CD4-positive, CD25-positive, alpha-beta regulatory T cell (primary cell): ENCODE measurements at regions not wholly inside any gene's neighbourhood (a gene's known extent, or its start where the extent isn't known, plus 50 kb on each side); places are given as distances from the start of the nearest gene placed in this dataset.
"Not testable (repeated sequence)": the region's sequence is repeated elsewhere in the genome, so short reads cannot be mapped to it uniquely, and the experiment has no call there.

Experiments
- ATAC-seq, 2 donors: fragments of 150-1000 bp; cut with Tn5 transposase; one replicate each; pipeline ENCODE4 v1.10.0; 2021; ENCODE audit warnings: low read depth in 2 of 2, moderate number of reproducible peaks in 2 of 2, moderate library complexity in 1 of 2
- DNase-seq, 3 donors: peaks; one replicate each; pipeline versions ENCODE4 v3.0.0 to v3.0.0-alpha.2; 2012 to 2022; ENCODE audit warnings: mixed read lengths in 1 of 3
- H3K27ac ChIP-seq: one replicate; pipeline ENCODE4 v1.7.0; 2013; ENCODE audit warnings: mild to moderate bottlenecking, low read length; ENCODE audit not compliant: insufficient read depth, poor library complexity, severe bottlenecking
- H3K27me3 ChIP-seq: one replicate; pipeline ENCODE4 v1.7.0; 2013; ENCODE audit warnings: low read length; ENCODE audit not compliant: control insufficient read depth, insufficient read depth
- H3K36me3 ChIP-seq: one replicate; pipeline ENCODE4 v1.7.0; 2013; ENCODE audit warnings: mild to moderate bottlenecking, low read length, moderate library complexity; ENCODE audit not compliant: control insufficient read depth, insufficient read depth
- H3K4me1 ChIP-seq: 2 replicates; pipeline ENCODE4 v1.7.0; 2013; ENCODE audit warnings: mild to moderate bottlenecking, low read length; ENCODE audit not compliant: insufficient read depth, control insufficient read depth, poor library complexity, severe bottlenecking
- H3K4me3 ChIP-seq: one replicate; pipeline ENCODE4 v1.7.0; 2013; ENCODE audit warnings: low read depth, mild to moderate bottlenecking, low read length, moderate library complexity
- H3K9me3 ChIP-seq, 2 experiments: 1 replicate in 1 of 2; 2 replicates in 1 of 2; pipeline ENCODE4 v1.7.0; 2013; ENCODE audit warnings: low read length in 2 of 2, mild to moderate bottlenecking in 1 of 2, moderate library complexity in 1 of 2; ENCODE audit not compliant: control insufficient read depth in 2 of 2
- H3K27ac Mint-ChIP-seq, 3 donors: one replicate each; pipeline ENCODE4 v1.8.0; 2020 to 2022; ENCODE audit warnings: mild to moderate bottlenecking in 3 of 3, mixed read lengths in 3 of 3, moderate library complexity in 2 of 3
- H3K27me3 Mint-ChIP-seq: one replicate; pipeline ENCODE4 v1.8.0; 2022; ENCODE audit warnings: mild to moderate bottlenecking, mixed read lengths
- H3K36me3 Mint-ChIP-seq: one replicate; pipeline ENCODE4 v1.8.0; 2020; ENCODE audit warnings: mixed read lengths
- H3K4me1 Mint-ChIP-seq, 4 donors: one replicate each; pipeline ENCODE4 v1.8.0; 2020 to 2022; ENCODE audit warnings: mixed read lengths in 4 of 4, mild to moderate bottlenecking in 1 of 4
- H3K4me3 Mint-ChIP-seq, 4 donors: one replicate each; pipeline ENCODE4 v1.8.0; 2020 to 2022; ENCODE audit warnings: mild to moderate bottlenecking in 4 of 4, mixed read lengths in 4 of 4, moderate library complexity in 3 of 4
- H3K9me3 Mint-ChIP-seq, 7 donors: one replicate each; pipeline ENCODE4 v1.8.0; 2020 to 2022; ENCODE audit warnings: mixed read lengths in 7 of 7, mild to moderate bottlenecking in 3 of 7, moderate library complexity in 2 of 7

GRCh38 chr2:17460371-17461086, 57.7 kb downstream of the RAD51AP2 start:
- no peak overlapping the region for H3K27ac Mint-ChIP-seq
- no peaks in the 10 kb centered on the region for H3K36me3 Mint-ChIP-seq
- H3K4me3 Mint-ChIP-seq, result no peak overlapping the region
- H3K27ac ChIP-seq, result no peak overlapping the region
- ATAC-seq (no peak), DNase-seq (no peak)
- no peaks in the 10 kb centered on the region for H3K36me3 ChIP-seq
- H3K27me3 ChIP-seq, result no peaks in the 10 kb centered on the region
- H3K4me3 ChIP-seq, result no peak overlapping the region
- H3K4me1 Mint-ChIP-seq, result no peaks in the 10 kb centered on the region
- H3K9me3 Mint-ChIP-seq, result peaks cover 0 to 5% (median 2%) of the 10 kb centered on the region in 7 donors
- H3K27me3 Mint-ChIP-seq, result no peaks in the 10 kb centered on the region
- no peaks in the 10 kb centered on the region for H3K4me1 ChIP-seq
- peaks cover 0 to 2% of the 10 kb centered on the region in 2 experiments for H3K9me3 ChIP-seq

GRCh38 chr2:17455343-17455742, 62.9 kb downstream of the RAD51AP2 start:
- DNase-seq (no peak), ATAC-seq (no peak)
- Mint-ChIP-seq H3K36me3 (no peaks in the 10 kb centered on the region), H3K9me3 (peaks cover 0 to 3% (median 2%) of the 10 kb centered on the region in 7 donors), H3K27me3 (no peaks in the 10 kb centered on the region), H3K4me1 (no peaks in the 10 kb centered on the region), H3K4me3 (peak overlapping the region in 1 of 4 donors; percentile 7), H3K27ac (no peak overlapping the region)
- no peaks in the 10 kb centered on the region for H3K27me3 ChIP-seq
- H3K27ac ChIP-seq, result no peak overlapping the region
- H3K9me3 ChIP-seq, result no peaks in the 10 kb centered on the region
- H3K4me3 ChIP-seq, result no peak overlapping the region
- no peaks in the 10 kb centered on the region for H3K4me1 ChIP-seq
- no peaks in the 10 kb centered on the region for H3K36me3 ChIP-seq

GRCh38 chr2:17446191-17446590, 72.0 kb downstream of the RAD51AP2 start:
- not testable (repeated sequence) for H3K27me3 ChIP-seq, H3K4me1 ChIP-seq, H3K36me3 Mint-ChIP-seq, H3K4me3 Mint-ChIP-seq, H3K36me3 ChIP-seq, ATAC-seq, H3K27me3 Mint-ChIP-seq, H3K27ac Mint-ChIP-seq, DNase-seq, H3K4me3 ChIP-seq, H3K9me3 ChIP-seq, H3K4me1 Mint-ChIP-seq, H3K27ac ChIP-seq
- peaks cover 2 to 20% (median 7%) of the 10 kb centered on the region in 7 donors for H3K9me3 Mint-ChIP-seq

GRCh38 chr2:17445744-17446143, 72.5 kb downstream of the RAD51AP2 start:
- no peaks in the 10 kb centered on the region for H3K27me3 ChIP-seq
- Mint-ChIP-seq H3K27me3 (no peaks in the 10 kb centered on the region), H3K4me3 (no peak overlapping the region), H3K4me1 (no peaks in the 10 kb centered on the region), H3K36me3 (no peaks in the 10 kb centered on the region), H3K9me3 (peaks cover under 1 to 19% (median 7%) of the 10 kb centered on the region in 7 donors), H3K27ac (no peak overlapping the region)
- no peak for DNase-seq
- H3K27ac ChIP-seq, result no peak overlapping the region
- H3K4me1 ChIP-seq, result no peaks in the 10 kb centered on the region
- H3K9me3 ChIP-seq, result no peaks in the 10 kb centered on the region
- ATAC-seq, result no peak
- no peak overlapping the region for H3K4me3 ChIP-seq
- no peaks in the 10 kb centered on the region for H3K36me3 ChIP-seq

- Mint-ChIP-seq H3K27ac (no peak overlapping the region), H3K4me1 (no peaks in the 10 kb centered on the region), H3K27me3 (no peaks in the 10 kb centered on the region), H3K9me3 (peaks cover 0 to 13% (median 7%) of the 10 kb centered on the region in 7 donors), H3K4me3 (no peak overlapping the region), H3K36me3 (no peaks in the 10 kb centered on the region)
- H3K4me1 ChIP-seq, result no peaks in the 10 kb centered on the region
- ATAC-seq (no peak), DNase-seq (no peak)
- H3K27ac ChIP-seq, result no peak overlapping the region
- no peaks in the 10 kb centered on the region for H3K36me3 ChIP-seq
- H3K9me3 ChIP-seq, result no peaks in the 10 kb centered on the region
- no peaks in the 10 kb centered on the region for H3K27me3 ChIP-seq
- H3K4me3 ChIP-seq, result no peak overlapping the region
These were observed 75.9 kb downstream of the RAD51AP2 start for GRCh38 chr2:17442334-17442733.

GRCh38 chr2:17441790-17442189, 76.5 kb downstream of the RAD51AP2 start:
- DNase-seq (no peak), ATAC-seq (no peak)
- H3K4me3 Mint-ChIP-seq, result no peak overlapping the region
- Histone ChIP-seq H3K27me3 (no peaks in the 10 kb centered on the region), H3K4me1 (no peaks in the 10 kb centered on the region), H3K9me3 (no peaks in the 10 kb centered on the region), H3K36me3 (no peaks in the 10 kb centered on the region), H3K4me3 (no peak overlapping the region), H3K27ac (no peak overlapping the region)
- no peaks in the 10 kb centered on the region for H3K36me3 Mint-ChIP-seq
- no peaks in the 10 kb centered on the region for H3K4me1 Mint-ChIP-seq
- H3K27me3 Mint-ChIP-seq, result no peaks in the 10 kb centered on the region
- peaks cover 0 to 13% (median 7%) of the 10 kb centered on the region in 7 donors for H3K9me3 Mint-ChIP-seq
- no peak overlapping the region for H3K27ac Mint-ChIP-seq

- ATAC-seq (no peak), DNase-seq (no peak)
- Mint-ChIP-seq H3K4me3 (no peak overlapping the region), H3K36me3 (no peaks in the 10 kb centered on the region), H3K27me3 (no peaks in the 10 kb centered on the region), H3K4me1 (no peaks in the 10 kb centered on the region), H3K27ac (no peak overlapping the region), H3K9me3 (peaks cover 0 to 12% (median 5%) of the 10 kb centered on the region in 7 donors)
- Histone ChIP-seq H3K4me3 (no peak overlapping the region), H3K4me1 (no peaks in the 10 kb centered on the region), H3K9me3 (no peaks in the 10 kb centered on the region), H3K27ac (no peak overlapping the region), H3K27me3 (no peaks in the 10 kb centered on the region), H3K36me3 (no peaks in the 10 kb centered on the region)
These were observed 77.0 kb downstream of the RAD51AP2 start for GRCh38 chr2:17441055-17441771.

- no peak overlapping the region for H3K4me3 Mint-ChIP-seq
- no peak for DNase-seq
- no peaks in the 10 kb centered on the region for H3K4me1 ChIP-seq
- no peaks in the 10 kb centered on the region for H3K9me3 ChIP-seq
- no peaks in the 10 kb centered on the region for H3K27me3 ChIP-seq
- H3K9me3 Mint-ChIP-seq, result peaks cover 0 to 3% (median 0%) of the 10 kb centered on the region in 7 donors
- no peak overlapping the region for H3K4me3 ChIP-seq
- no peak overlapping the region for H3K27ac ChIP-seq
- H3K27ac Mint-ChIP-seq, result no peak overlapping the region
- no peaks in the 10 kb centered on the region for H3K27me3 Mint-ChIP-seq
- H3K4me1 Mint-ChIP-seq, result no peaks in the 10 kb centered on the region
- no peak for ATAC-seq
- H3K36me3 ChIP-seq, result no peaks in the 10 kb centered on the region
- H3K36me3 Mint-ChIP-seq, result no peaks in the 10 kb centered on the region
These were observed 87.9 kb downstream of the RAD51AP2 start for GRCh38 chr2:17430326-17430725.
